Transverse colon (tissue), 4 donors: ENCODE measurements at regions not wholly inside any gene's neighbourhood (a gene's known extent, or its start where the extent isn't known, plus 50 kb on each side); places are given as distances from the start of the nearest gene placed in this dataset.

ENCODE experiments used
- DNase-seq: peaks from one replicate; pipeline ENCODE4 v3.0.0-alpha.2; 2019
- H3K27ac ChIP-seq, 4 donors: fragments of 200-600 bp; sonication (generic); 2 replicates each; pipeline ENCODE4 v1.5.1; 2016 to 2018; ENCODE audit warnings: inconsistent platforms in 4 of 4
- H3K27me3 ChIP-seq: fragments of 200-600 bp; sonication (generic); 2 replicates; pipeline ENCODE4 v1.5.1; 2017; ENCODE audit warnings: inconsistent platforms
- H3K36me3 ChIP-seq, 4 donors: fragments of 200-600 bp; sonication (generic); 2 replicates each; pipeline ENCODE4 v1.5.1; 2017 to 2019; ENCODE audit warnings: inconsistent platforms in 4 of 4
- H3K4me1 ChIP-seq, 4 donors: fragments of 200-600 bp; sonication (generic); 2 replicates each; pipeline ENCODE4 v1.5.1; 2017 to 2020; ENCODE audit warnings: inconsistent platforms in 4 of 4
- H3K4me3 ChIP-seq, 4 donors: fragments of 200-600 bp; sonication (generic); 1 replicate in 1 of 4; 2 replicates in 3 of 4; pipeline versions ENCODE4 v1.5.1 to v1.6.1; 2017 to 2019; ENCODE audit warnings: inconsistent platforms in 4 of 4
- H3K9me3 ChIP-seq, 2 donors: fragments of 200-600 bp; sonication (generic); 2 replicates each; pipeline ENCODE4 v1.5.1; 2017 to 2019; ENCODE audit warnings: inconsistent platforms in 2 of 2
- CTCF ChIP-seq, 5 experiments: fragments of 200-600 bp in 3 of 5; fragments of 450-650 bp in 2 of 5; sonication (generic) in 3 of 5; IDR thresholded peaks; 1 replicate in 2 of 5; 2 replicates in 3 of 5; pipeline ENCODE4 v1.5.1; 2016 to 2017; ENCODE audit warnings: antibody characterized with exemption in 5 of 5, inconsistent platforms in 3 of 5, mild to moderate bottlenecking in 2 of 5, moderate library complexity in 1 of 5
- EP300 ChIP-seq: sonication (generic); formaldehyde crosslinking; IDR thresholded peaks from one replicate; pipeline ENCODE4 v1.6.1; 2017; ENCODE audit warnings: antibody characterized with exemption, low read depth
- POLR2A ChIP-seq: fragments of 450-650 bp; IDR thresholded peaks from one replicate; pipeline ENCODE4 v1.6.1; 2016; ENCODE audit warnings: antibody characterized with exemption, mild to moderate bottlenecking, moderate library complexity
- POLR2AphosphoS5 ChIP-seq, 3 donors: sonication (generic); formaldehyde crosslinking; IDR thresholded peaks; one replicate each; pipeline ENCODE4 v1.6.1; 2016; ENCODE audit warnings: antibody characterized with exemption in 3 of 3
- whole genome bisulfite sequencing, 2 donors: methylation state at CpG; one replicate each; pipeline ENCODE4 v1.1.5; 2018; ENCODE audit warnings: low coverage in 1 of 2; 5-methylcytosine and 5-hydroxymethylcytosine counted together
- in situ Hi-C, 4 donors: fragments of 200-750 bp; cut with MboI; loops; one replicate each; pipeline versions ENCODE4 v1.15.0 to v1.15.1; 2017; ENCODE audit warnings: low sequenced_read_pairs in 3 of 4, low pct_ligation_motif_present in 1 of 4, low pct_unique_long_range_greater_than_20kb in 1 of 4
- intact Hi-C: fragments of 100-400 bp; cut with DNase I; formaldehyde crosslinking; loops from one replicate; pipeline ENCODE4 v1.15.1; 2023; ENCODE audit warnings: low total_unique reads

- WGBS, 2 donors, result 88 to 95% methylated on average over 4 of the region's 4 CpGs
- H3K27ac ChIP-seq, result no peak overlapping the region
- intact Hi-C loops, result no loop called here
- H3K36me3 ChIP-seq, result no peaks in the 10 kb centered on the region
- H3K9me3 ChIP-seq, result no peaks in the 10 kb centered on the region
- no peak for TF ChIP-seq EP300
- TF ChIP-seq CTCF (IDR thresholded peaks at IDR 0.05), result no peak
- no peak for TF ChIP-seq POLR2AphosphoS5 (IDR thresholded peaks at IDR 0.05)
- TF ChIP-seq POLR2A, result no peak
- in situ Hi-C loops, result no loop called here
- DNase-seq, result no peak
- H3K4me3 ChIP-seq, result no peak overlapping the region
- no peaks in the 10 kb centered on the region for H3K27me3 ChIP-seq
- H3K4me1 ChIP-seq, result no peaks in the 10 kb centered on the region
Measured at GRCh38 chr4:145293658-145294057, 113.3 kb upstream of the OTUD4 start.

GRCh38 chr4:145290955-145291354 lies 110.6 kb upstream of the OTUD4 start:
- in situ Hi-C loops, result no loop called here
- intact Hi-C loops, result no loop called here
- 81 to 82% methylated on average over 2 of the region's 2 CpGs for WGBS, 2 donors
- no peak overlapping the region for H3K27ac ChIP-seq
- H3K36me3 ChIP-seq, result no peaks in the 10 kb centered on the region
- H3K4me3 ChIP-seq, result no peak overlapping the region
- no peaks in the 10 kb centered on the region for H3K9me3 ChIP-seq
- H3K27me3 ChIP-seq, result no peaks in the 10 kb centered on the region
- no peak for TF ChIP-seq POLR2AphosphoS5 (IDR thresholded peaks at IDR 0.05)
- no peak for TF ChIP-seq POLR2A
- no peak for TF ChIP-seq EP300
- no peak for TF ChIP-seq CTCF (IDR thresholded peaks at IDR 0.05)
- H3K4me1 ChIP-seq, result no peaks in the 10 kb centered on the region
- DNase-seq, result no peak

- WGBS, 2 donors, result 53 to 68% methylated on average over 3 of the region's 3 CpGs
- DNase-seq, result no peak
- Histone ChIP-seq H3K36me3 (no peaks in the 10 kb centered on the region), H3K9me3 (no peaks in the 10 kb centered on the region), H3K4me1 (no peaks in the 10 kb centered on the region), H3K27me3 (no peaks in the 10 kb centered on the region), H3K4me3 (no peak overlapping the region), H3K27ac (no peak overlapping the region)
- intact Hi-C loops (no loop called here), in situ Hi-C loops (no loop called here)
- TF ChIP-seq CTCF (IDR thresholded peaks at IDR 0.05) (no peak), EP300 (no peak), POLR2AphosphoS5 (IDR thresholded peaks at IDR 0.05) (no peak), POLR2A (no peak)
Measured at GRCh38 chr4:145289403-145290076, 109.2 kb upstream of the OTUD4 start.

GRCh38 chr4:145287351-145287750 lies 107.0 kb upstream of the OTUD4 start:
- intact Hi-C loops (no loop called here), in situ Hi-C loops (no loop called here)
- no peaks in the 10 kb centered on the region for H3K4me1 ChIP-seq
- no peaks in the 10 kb centered on the region for H3K27me3 ChIP-seq
- TF ChIP-seq EP300, result no peak
- no peak for TF ChIP-seq CTCF (IDR thresholded peaks at IDR 0.05)
- no peak for TF ChIP-seq POLR2AphosphoS5 (IDR thresholded peaks at IDR 0.05)
- TF ChIP-seq POLR2A, result no peak
- DNase-seq, result no peak
- H3K4me3 ChIP-seq, result no peak overlapping the region
- WGBS, 2 donors, result 82% methylated on average over 1 of the region's 1 CpG; no CpG with 5 or more reads in 1 of the 2 donors
- H3K27ac ChIP-seq, result no peak overlapping the region
- no peaks in the 10 kb centered on the region for H3K36me3 ChIP-seq
- no peaks in the 10 kb centered on the region for H3K9me3 ChIP-seq
